Suprapubic skin (tissue), 4 donors: ENCODE measurements at regions not wholly inside any gene's neighbourhood (a gene's known extent, or its start where the extent isn't known, plus 50 kb on each side); places are given as distances from the start of the nearest gene placed in this dataset.

Experiments
- DNase-seq, 2 donors: peaks; one replicate each; pipeline ENCODE4 v3.0.0-alpha.2; 2019; ENCODE audit warnings: low spot score in 2 of 2
- H3K27ac ChIP-seq: fragments of 200-600 bp; sonication (generic); one replicate; pipeline ENCODE4 v1.5.1; 2019
- H3K27me3 ChIP-seq: fragments of 200-600 bp; sonication (generic); one replicate; pipeline ENCODE4 v1.5.1; 2019
- H3K36me3 ChIP-seq: fragments of 200-600 bp; sonication (generic); one replicate; pipeline ENCODE4 v1.5.1; 2019
- H3K4me1 ChIP-seq: fragments of 200-600 bp; sonication (generic); one replicate; pipeline ENCODE4 v1.5.1; 2019
- H3K4me3 ChIP-seq: fragments of 200-600 bp; sonication (generic); one replicate; pipeline ENCODE4 v1.5.1; 2019; ENCODE audit warnings: mild to moderate bottlenecking
- H3K9me3 ChIP-seq: fragments of 200-600 bp; sonication (generic); one replicate; pipeline ENCODE4 v1.5.1; 2019
- EP300 ChIP-seq: sonication (generic); formaldehyde crosslinking; IDR thresholded peaks from one replicate; pipeline ENCODE4 v1.6.1; 2017; ENCODE audit warnings: antibody characterized with exemption
- POLR2A ChIP-seq, 2 donors: fragments of 450-650 bp; IDR thresholded peaks; one replicate each; pipeline ENCODE4 v1.6.1; 2017; ENCODE audit warnings: antibody characterized with exemption in 2 of 2, mild to moderate bottlenecking in 2 of 2, moderate library complexity in 2 of 2
- POLR2AphosphoS5 ChIP-seq, 3 donors: sonication (generic); formaldehyde crosslinking; IDR thresholded peaks; one replicate each; pipeline ENCODE4 v1.6.1; 2017; ENCODE audit warnings: antibody characterized with exemption in 3 of 3
- WGBS: methylation state at CpG from one replicate; pipeline ENCODE4 v1.1.5; 2018; 5-methylcytosine and 5-hydroxymethylcytosine counted together
- TF ChIP-seq, protein P1 (sequence below), 2 donors: fragments of 200-600 bp in 1 of 2; fragments of 450-650 bp in 1 of 2; sonication (generic) in 1 of 2; IDR thresholded peaks; one replicate each; pipeline ENCODE4 v1.5.1; 2016 to 2019; ENCODE audit warnings: antibody characterized with exemption in 2 of 2, mild to moderate bottlenecking in 1 of 2, moderate library complexity in 1 of 2

DNA sequence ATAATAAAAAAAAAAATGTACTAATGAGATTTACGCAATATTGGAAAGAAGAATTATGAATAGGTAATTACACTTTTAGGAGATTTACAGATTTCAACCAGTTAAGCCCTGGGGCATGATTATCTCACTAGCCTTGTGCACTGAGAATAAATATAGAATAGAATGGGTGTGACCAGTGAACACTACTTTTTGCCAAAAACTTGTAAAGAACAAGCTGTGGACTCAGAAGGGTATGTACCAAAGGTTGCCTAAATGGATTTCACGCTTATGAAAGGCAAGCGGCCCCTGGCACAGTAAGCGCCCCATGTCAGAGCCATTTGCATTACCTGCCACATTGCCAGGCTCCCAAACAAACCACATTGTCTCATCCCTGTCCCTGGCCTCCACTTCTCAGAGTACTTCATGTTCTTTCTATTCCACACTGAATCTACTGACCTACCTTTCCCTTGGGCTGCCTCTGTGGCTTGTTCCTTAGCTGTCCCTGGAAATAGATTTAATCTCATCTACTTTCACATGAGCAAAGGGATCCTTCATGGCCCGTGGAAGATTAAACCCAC is 170.6 kb upstream of the DIO2 start:
- no peak for DNase-seq
- Histone ChIP-seq H3K9me3 (no peaks in the 10 kb centered on the region), H3K36me3 (no peaks in the 10 kb centered on the region), H3K4me3 (no peak overlapping the region), H3K4me1 (peaks cover 22% of the 10 kb centered on the region), H3K27me3 (no peaks in the 10 kb centered on the region), H3K27ac (peak overlapping the region; percentile 69)
- TF ChIP-seq, protein P1, sequence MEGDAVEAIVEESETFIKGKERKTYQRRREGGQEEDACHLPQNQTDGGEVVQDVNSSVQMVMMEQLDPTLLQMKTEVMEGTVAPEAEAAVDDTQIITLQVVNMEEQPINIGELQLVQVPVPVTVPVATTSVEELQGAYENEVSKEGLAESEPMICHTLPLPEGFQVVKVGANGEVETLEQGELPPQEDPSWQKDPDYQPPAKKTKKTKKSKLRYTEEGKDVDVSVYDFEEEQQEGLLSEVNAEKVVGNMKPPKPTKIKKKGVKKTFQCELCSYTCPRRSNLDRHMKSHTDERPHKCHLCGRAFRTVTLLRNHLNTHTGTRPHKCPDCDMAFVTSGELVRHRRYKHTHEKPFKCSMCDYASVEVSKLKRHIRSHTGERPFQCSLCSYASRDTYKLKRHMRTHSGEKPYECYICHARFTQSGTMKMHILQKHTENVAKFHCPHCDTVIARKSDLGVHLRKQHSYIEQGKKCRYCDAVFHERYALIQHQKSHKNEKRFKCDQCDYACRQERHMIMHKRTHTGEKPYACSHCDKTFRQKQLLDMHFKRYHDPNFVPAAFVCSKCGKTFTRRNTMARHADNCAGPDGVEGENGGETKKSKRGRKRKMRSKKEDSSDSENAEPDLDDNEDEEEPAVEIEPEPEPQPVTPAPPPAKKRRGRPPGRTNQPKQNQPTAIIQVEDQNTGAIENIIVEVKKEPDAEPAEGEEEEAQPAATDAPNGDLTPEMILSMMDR (IDR thresholded peaks at IDR 0.05), result no peak
- no peak for TF ChIP-seq POLR2AphosphoS5 (IDR thresholded peaks at IDR 0.05)
- no peak for TF ChIP-seq POLR2A (IDR thresholded peaks at IDR 0.05)
- no peak for TF ChIP-seq EP300
- 58% methylated on average over 5 of the region's 5 CpGs for WGBS

DNA sequence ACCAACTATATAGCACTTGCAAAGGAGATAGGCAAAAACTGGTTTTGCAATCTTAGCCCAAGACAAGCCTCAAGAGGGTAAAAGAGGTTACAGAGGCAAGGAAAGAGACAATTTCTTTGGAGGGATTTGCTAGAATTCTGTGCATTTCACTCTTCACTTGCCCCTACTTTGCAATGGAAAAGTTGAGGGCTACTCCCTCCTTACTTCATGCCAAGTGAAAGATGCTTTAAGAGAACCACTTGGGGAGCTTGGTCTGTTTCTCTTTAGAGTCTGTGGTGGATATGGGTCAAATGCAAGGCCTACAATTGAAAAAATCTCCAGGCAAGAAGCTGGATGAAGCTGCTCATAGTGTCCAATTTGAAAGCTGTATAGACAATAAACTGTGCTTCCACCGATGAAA is 167.7 kb upstream of the DIO2 start:
- 64% methylated on average over 1 of the region's 1 CpG for WGBS

DNA sequence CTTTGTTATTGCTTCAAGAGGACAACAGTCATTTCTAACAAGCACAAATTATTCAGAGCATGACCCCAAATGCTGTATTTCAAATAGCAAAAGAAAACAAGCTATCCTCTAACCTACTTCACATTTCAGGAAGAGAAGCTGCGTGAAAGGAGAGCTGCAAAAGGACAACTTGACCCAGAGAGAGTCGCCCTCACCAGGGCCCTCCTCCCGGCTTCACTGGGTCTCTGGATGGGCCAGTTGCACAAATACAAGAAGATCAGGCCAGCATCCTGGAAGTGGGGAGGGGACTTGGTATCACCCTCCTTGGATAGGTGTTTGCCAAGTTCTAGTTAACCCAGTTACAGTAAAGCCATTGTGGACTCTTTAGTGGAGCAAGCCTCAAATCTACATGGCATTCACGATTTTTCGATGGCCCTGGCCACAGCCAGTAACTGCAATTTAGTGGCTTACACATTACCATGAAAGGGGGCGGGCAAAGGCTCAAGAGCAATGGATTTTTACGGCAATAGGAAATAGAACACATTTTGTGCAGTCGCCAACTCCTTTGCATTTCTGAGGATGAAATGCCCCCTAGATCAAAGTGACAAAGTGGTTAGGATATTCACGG is 166.9 kb upstream of the DIO2 start:
- no peak for DNase-seq
- 80% methylated on average over 9 of the region's 9 CpGs for WGBS
- Histone ChIP-seq H3K36me3 (no peaks in the 10 kb centered on the region), H3K4me3 (no peak overlapping the region), H3K27ac (no peak overlapping the region), H3K9me3 (no peaks in the 10 kb centered on the region), H3K4me1 (peaks cover 13% of the 10 kb centered on the region), H3K27me3 (no peaks in the 10 kb centered on the region)
- no peak for TF ChIP-seq POLR2A (IDR thresholded peaks at IDR 0.05)
- TF ChIP-seq POLR2AphosphoS5 (IDR thresholded peaks at IDR 0.05), result no peak
- TF ChIP-seq, protein P1 (IDR thresholded peaks at IDR 0.05), result no peak
- no peak for TF ChIP-seq EP300

More for the DNA sequence above, 167.7 kb upstream of the DIO2 start:
- Histone ChIP-seq H3K4me1 (peaks cover 13% of the 10 kb centered on the region), H3K9me3 (no peaks in the 10 kb centered on the region), H3K27me3 (no peaks in the 10 kb centered on the region), H3K36me3 (no peaks in the 10 kb centered on the region), H3K4me3 (no peak overlapping the region), H3K27ac (no peak overlapping the region)
- TF ChIP-seq POLR2A (IDR thresholded peaks at IDR 0.05), result no peak
- no peak for TF ChIP-seq EP300
- no peak for TF ChIP-seq POLR2AphosphoS5 (IDR thresholded peaks at IDR 0.05)
- TF ChIP-seq, protein P1 (IDR thresholded peaks at IDR 0.05), result no peak
- DNase-seq, result no peak

DNA sequence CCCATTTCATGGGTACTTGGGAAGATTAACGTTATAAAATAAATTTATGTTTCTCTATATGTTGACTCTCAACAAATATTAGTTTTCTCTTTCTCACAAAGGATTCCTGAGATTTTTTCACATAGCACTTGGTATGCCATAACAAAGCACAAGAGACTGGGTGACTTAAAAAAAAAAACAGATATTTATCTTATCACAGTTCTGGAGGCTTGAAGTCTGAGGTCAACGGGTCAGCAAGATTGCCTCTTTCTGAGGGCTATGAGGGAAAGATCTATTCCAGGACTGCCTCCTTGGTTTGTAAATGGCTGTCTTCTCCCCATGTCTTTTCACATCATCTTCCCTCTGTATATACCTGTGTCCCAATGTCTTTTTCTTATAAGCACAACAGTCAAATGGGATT is 153.5 kb upstream of the DIO2 start:
- no peak overlapping the region for H3K4me3 ChIP-seq
- H3K36me3 ChIP-seq, result no peaks in the 10 kb centered on the region
- TF ChIP-seq EP300, result no peak
- no peak for TF ChIP-seq POLR2A (IDR thresholded peaks at IDR 0.05)
- TF ChIP-seq, protein P1 (IDR thresholded peaks at IDR 0.05), result no peak
- TF ChIP-seq POLR2AphosphoS5 (IDR thresholded peaks at IDR 0.05), result no peak
- DNase-seq, result no peak
- WGBS, result 67% methylated on average over 2 of the region's 2 CpGs
- H3K4me1 ChIP-seq, result no peaks in the 10 kb centered on the region
- no peak overlapping the region for H3K27ac ChIP-seq
- H3K9me3 ChIP-seq, result no peaks in the 10 kb centered on the region
- no peaks in the 10 kb centered on the region for H3K27me3 ChIP-seq

DNA sequence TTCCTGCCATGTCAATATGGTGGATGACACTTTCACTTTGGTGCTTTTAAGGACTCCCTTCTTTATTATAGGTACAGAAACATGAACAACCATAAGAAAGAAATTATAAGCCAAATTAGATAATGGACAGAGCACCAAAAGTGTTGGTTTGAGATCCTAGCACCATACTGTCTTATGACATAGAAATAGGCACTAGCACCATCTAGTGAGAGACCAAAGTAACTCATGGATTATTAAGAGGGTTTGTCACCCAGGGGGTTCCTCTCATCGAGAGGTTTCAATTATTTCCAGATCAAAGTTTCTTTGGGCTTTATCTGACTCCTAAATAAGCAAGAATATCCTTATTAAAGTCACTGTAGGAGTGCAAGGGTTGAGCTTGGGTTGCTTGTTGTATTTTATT is 153.0 kb upstream of the DIO2 start:
- 80% methylated on average over 1 of the region's 1 CpG for WGBS
- no peak for TF ChIP-seq POLR2AphosphoS5 (IDR thresholded peaks at IDR 0.05)
- no peak for TF ChIP-seq EP300
- TF ChIP-seq, protein P1 (IDR thresholded peaks at IDR 0.05), result no peak
- no peak for TF ChIP-seq POLR2A (IDR thresholded peaks at IDR 0.05)

More for the DNA sequence above, 153.0 kb upstream of the DIO2 start:
- H3K4me3 ChIP-seq, result no peak overlapping the region
- no peaks in the 10 kb centered on the region for H3K4me1 ChIP-seq
- no peak overlapping the region for H3K27ac ChIP-seq
- no peaks in the 10 kb centered on the region for H3K27me3 ChIP-seq
- H3K9me3 ChIP-seq, result no peaks in the 10 kb centered on the region
- H3K36me3 ChIP-seq, result no peaks in the 10 kb centered on the region
- no peak for DNase-seq
